ENCODE measurements at regions not wholly inside any gene's neighbourhood (a gene's known extent, or its start where the extent isn't known, plus 50 kb on each side); places are given as distances from the start of the nearest gene placed in this dataset.

DNA sequence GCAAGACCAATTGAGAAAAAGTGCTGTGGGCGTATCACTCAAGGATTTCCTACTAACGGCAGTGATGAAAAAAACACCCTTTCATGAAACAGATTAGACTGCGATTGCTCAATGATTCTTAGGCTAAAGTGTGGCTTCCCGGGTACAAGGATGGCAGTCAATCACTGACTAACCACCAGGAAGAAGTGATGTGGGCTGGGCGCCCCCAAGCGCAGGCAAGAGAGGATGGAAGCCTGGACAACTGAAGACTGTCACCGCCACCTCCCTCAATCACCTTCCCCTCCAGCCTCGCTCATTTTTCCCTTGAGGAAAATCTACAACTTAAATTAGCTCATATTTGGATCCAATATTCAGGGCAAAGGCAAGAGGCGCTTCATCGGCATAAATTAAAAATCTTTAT, 707.2 kb downstream of the MTRR start:
- TF ChIP-seq, protein P1, sequence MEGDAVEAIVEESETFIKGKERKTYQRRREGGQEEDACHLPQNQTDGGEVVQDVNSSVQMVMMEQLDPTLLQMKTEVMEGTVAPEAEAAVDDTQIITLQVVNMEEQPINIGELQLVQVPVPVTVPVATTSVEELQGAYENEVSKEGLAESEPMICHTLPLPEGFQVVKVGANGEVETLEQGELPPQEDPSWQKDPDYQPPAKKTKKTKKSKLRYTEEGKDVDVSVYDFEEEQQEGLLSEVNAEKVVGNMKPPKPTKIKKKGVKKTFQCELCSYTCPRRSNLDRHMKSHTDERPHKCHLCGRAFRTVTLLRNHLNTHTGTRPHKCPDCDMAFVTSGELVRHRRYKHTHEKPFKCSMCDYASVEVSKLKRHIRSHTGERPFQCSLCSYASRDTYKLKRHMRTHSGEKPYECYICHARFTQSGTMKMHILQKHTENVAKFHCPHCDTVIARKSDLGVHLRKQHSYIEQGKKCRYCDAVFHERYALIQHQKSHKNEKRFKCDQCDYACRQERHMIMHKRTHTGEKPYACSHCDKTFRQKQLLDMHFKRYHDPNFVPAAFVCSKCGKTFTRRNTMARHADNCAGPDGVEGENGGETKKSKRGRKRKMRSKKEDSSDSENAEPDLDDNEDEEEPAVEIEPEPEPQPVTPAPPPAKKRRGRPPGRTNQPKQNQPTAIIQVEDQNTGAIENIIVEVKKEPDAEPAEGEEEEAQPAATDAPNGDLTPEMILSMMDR (IDR thresholded peaks at IDR 0.05) = no peak
- TF ChIP-seq POLR2AphosphoS5 (IDR thresholded peaks at IDR 0.05) = no peak
